ENCODE measurements at regions not wholly inside any gene's neighbourhood (a gene's known extent, or its start where the extent isn't known, plus 50 kb on each side); places are given as distances from the start of the nearest gene placed in this dataset.

GRCh38 chr4:29948451-29948850 is 771.7 kb upstream of the PCDH7 start:
- no peak for TF ChIP-seq CTCF (conservative IDR thresholded peaks at IDR 0.05; ENCODE audit: low read length)
- TF ChIP-seq EZH2phosphoT487 (IDR thresholded peaks at IDR 0.05; ENCODE audit: borderline replicate concordance, low read depth, low read length), result no peak
